K562 (cell line): ENCODE measurements at regions not wholly inside any gene's neighbourhood (a gene's known extent, or its start where the extent isn't known, plus 50 kb on each side); places are given as distances from the start of the nearest gene placed in this dataset.

ENCODE experiments used
- ATAC-seq: fragments of 200-7000 bp; cut with Tn5 transposase; 3 replicates; pipeline ENCODE4 v1.9.1; 2020; ENCODE audit warnings: moderate library complexity
- BruUV-seq: library from RNA; stranded (reverse); fragments of 400-500 nt; replicated peaks from 2 replicates; lab custom pipeline; 2021; lab: Mats Ljungman, UMichigan
- CTCF ChIA-PET: fragments of 300-600 bp; formaldehyde crosslinking; extraction: SDS; loops from one replicate; lab custom pipeline; 2021; ENCODE audit warnings: low intra/inter-chr PET ratio; lab: Yijun Ruan, JAX
- POLR2A ChIA-PET: fragments of 300-600, 350-650 bp; sonication (Branson Sonifier 250); formaldehyde crosslinking; extraction: SDS; loops from one replicate; lab custom pipeline; 2021; ENCODE audit warnings: antibody characterized with exemption, inconsistent platforms; lab: Yijun Ruan, JAX
- DNase-seq, 4 experiments: peaks; one replicate each; pipeline versions ENCODE4 v3.0.0 to v3.0.0-alpha.2; 2011 to 2018; ENCODE audit warnings: low spot score in 3 of 4, mixed read lengths in 3 of 4; ENCODE audit errors: extremely low read depth in 1 of 4
- FAIRE-seq: peaks from 2 replicates; lab custom pipeline; 2011; peaks lifted over from hg19 to GRCh38; lab: Jason Lieb, UNC
- H2AFZ ChIP-seq: 2 replicates; pipeline ENCODE4 v1.6.0; 2011; ENCODE audit warnings: low read depth, low read length, control low read depth, inconsistent platforms
- H3K27ac ChIP-seq: fragments of 200-600 bp; 3 replicates; pipeline ENCODE4 v1.8.0; 2011; ENCODE audit warnings: low read depth, mild to moderate bottlenecking, control low read depth, inconsistent platforms, low read length, moderate library complexity, mixed read lengths; ENCODE audit errors: extremely low read depth
- H3K27me3 ChIP-seq, 2 experiments: fragments of 300-600 bp in 1 of 2; 2 replicates in 1 of 2; 3 replicates in 1 of 2; pipeline versions ENCODE4 v1.6.0 to v1.8.0; 2011; ENCODE audit warnings: inconsistent platforms in 2 of 2, low read length in 2 of 2, mild to moderate bottlenecking in 1 of 2, mixed read lengths in 1 of 2, moderate library complexity in 1 of 2; ENCODE audit not compliant: control insufficient read depth in 2 of 2, insufficient read depth in 2 of 2
- H3K36me3 ChIP-seq: fragments of 300-600 bp; 3 replicates; pipeline ENCODE4 v1.8.0; 2011; ENCODE audit warnings: mild to moderate bottlenecking, low read length, inconsistent platforms; ENCODE audit not compliant: control insufficient read depth, insufficient read depth
- H3K4me1 ChIP-seq, 2 experiments: fragments of 200-600 bp in 1 of 2; replicated peaks in 1 of 2; 2 replicates in 1 of 2; 3 replicates in 1 of 2; pipeline versions ENCODE4 v1.5.1 to v1.8.0; 2011; ENCODE audit warnings: inconsistent platforms in 2 of 2, low read length in 2 of 2, mild to moderate bottlenecking in 1 of 2, mixed read lengths in 1 of 2, moderate library complexity in 1 of 2; ENCODE audit not compliant: control insufficient read depth in 2 of 2, insufficient read depth in 2 of 2
- H3K4me2 ChIP-seq: 2 replicates; pipeline ENCODE4 v1.6.1; 2011; ENCODE audit warnings: low read length, control low read depth, inconsistent platforms, mixed read lengths; ENCODE audit not compliant: insufficient read depth
- H3K4me3 ChIP-seq: fragments of 200-600 bp; sonication (generic), shearing (Covaris generic); 2 replicates; pipeline ENCODE4 v1.5.1; 2016; ENCODE audit warnings: control low read depth, inconsistent platforms
- H3K79me2 ChIP-seq: fragments of 200-600 bp; 3 replicates; pipeline ENCODE4 v1.8.0; 2011; ENCODE audit warnings: low read length, inconsistent platforms; ENCODE audit not compliant: control insufficient read depth, insufficient read depth
- H3K9ac ChIP-seq, 2 experiments: 2 replicates each; pipeline versions ENCODE4 v1.6.0 to v1.6.1; 2011; ENCODE audit warnings: low read depth in 2 of 2, low read length in 2 of 2, control low read depth in 1 of 2, inconsistent platforms in 1 of 2, mild to moderate bottlenecking in 1 of 2, mixed read lengths in 1 of 2; ENCODE audit not compliant: insufficient read depth in 1 of 2
- H3K9me1 ChIP-seq: one replicate; pipeline ENCODE4 v1.6.0; 2011; ENCODE audit warnings: inconsistent platforms, mild to moderate bottlenecking, low read length, moderate library complexity; ENCODE audit not compliant: control insufficient read depth, insufficient read depth
- H3K9me3 ChIP-seq: replicated peaks from 2 replicates; pipeline ENCODE4 v1.5.1; 2011; ENCODE audit warnings: low read depth, low read length, inconsistent platforms; ENCODE audit not compliant: control insufficient read depth, insufficient read depth
- H4K20me1 ChIP-seq: replicated peaks from 2 replicates; pipeline ENCODE4 v1.6.1; 2011; ENCODE audit warnings: low read length, inconsistent platforms, mixed read lengths; ENCODE audit not compliant: control insufficient read depth, insufficient read depth
- ERF ChIP-seq: fragments of 450-650 bp; formaldehyde crosslinking; IDR thresholded peaks from 2 replicates; pipeline ENCODE4 v1.4.0; 2020; ENCODE audit warnings: mild to moderate bottlenecking, mixed read lengths
- JUND ChIP-seq, 2 experiments: IDR thresholded peaks; 2 replicates in 1 of 2; 3 replicates in 1 of 2; pipeline ENCODE4 v1.6.1; 2011; ENCODE audit warnings: borderline replicate concordance in 2 of 2, low read depth in 2 of 2, low read length in 2 of 2, improper control_type of control experiment in 1 of 2, missing biosample characterization in 1 of 2, missing genetic modification characterization in 1 of 2, missing genetic modification reagents in 1 of 2
- KLF10 ChIP-seq: fragments of 250-450 bp; sonication (Bioruptor Pico); IDR thresholded peaks from 2 replicates; pipeline ENCODE4 v1.6.1; 2021; ENCODE audit warnings: matching md5 sums
- RAD21 ChIP-seq, 2 experiments: fragments of 250-450 bp in 1 of 2; fragments of 450-650 bp in 1 of 2; sonication (Bioruptor Pico) in 1 of 2; formaldehyde crosslinking in 1 of 2; IDR thresholded peaks in 1 of 2; conservative IDR thresholded peaks in 1 of 2; 2 replicates each; pipeline versions ENCODE4 v1.4.0 to v1.8.0; 2020 to 2022; ENCODE audit warnings: mild to moderate bottlenecking in 2 of 2, moderate library complexity in 1 of 2
- SREBF1 ChIP-seq: fragments of 150-350 bp; IDR thresholded peaks from 2 replicates; pipeline ENCODE4 v1.6.1; 2014; ENCODE audit warnings: antibody characterized with exemption, low read depth, low read length, borderline replicate concordance
- STAT5A ChIP-seq: IDR thresholded peaks from 2 replicates; pipeline ENCODE4 v1.6.1; 2012; ENCODE audit warnings: low read length, inconsistent platforms, borderline replicate concordance
- WGBS: fragments of 100-300 bp; shearing (Covaris generic); methylation state at CpG from one replicate; pipeline ENCODE4 v1.1.6; 2016; ENCODE audit warnings: low coverage, mixed read lengths; ENCODE audit not compliant: insufficient coverage; ENCODE audit errors: missing lambda C conversion rate; 5-methylcytosine and 5-hydroxymethylcytosine counted together
- in situ Hi-C: fragments of 300-500 bp; cut with MboI; formaldehyde crosslinking; loops from 4 replicates; pipeline ENCODE4 v1.15.0; 2018; ENCODE audit warnings: inconsistent platforms, mixed read lengths
- intact Hi-C: fragments of 100-400 bp; cut with micrococcal nuclease; formaldehyde crosslinking; loops from 2 replicates; pipeline ENCODE4 v1.14.2; 2022
- TF ChIP-seq, protein P1 (sequence below): fragments of 250-450 bp; sonication (Bioruptor Pico); IDR thresholded peaks from 2 replicates; pipeline ENCODE4 v1.4.0; 2020; ENCODE audit warnings: mild to moderate bottlenecking, moderate library complexity
- TF ChIP-seq, protein P2 (sequence below): sonication (generic); IDR thresholded peaks from 2 replicates; pipeline ENCODE4 v1.6.1; 2016
- TF ChIP-seq, protein P3 (sequence below), 2 experiments: fragments of 250-450 bp in 1 of 2; fragments of 450-650 bp in 1 of 2; sonication (Bioruptor Pico) in 1 of 2; IDR thresholded peaks; 2 replicates each; pipeline versions ENCODE4 v1.6.1 to v1.8.0; 2016 to 2021; ENCODE audit warnings: mild to moderate bottlenecking in 2 of 2, moderate library complexity in 2 of 2, missing compliant biosample characterization in 1 of 2, missing genetic modification characterization in 1 of 2

DNA sequence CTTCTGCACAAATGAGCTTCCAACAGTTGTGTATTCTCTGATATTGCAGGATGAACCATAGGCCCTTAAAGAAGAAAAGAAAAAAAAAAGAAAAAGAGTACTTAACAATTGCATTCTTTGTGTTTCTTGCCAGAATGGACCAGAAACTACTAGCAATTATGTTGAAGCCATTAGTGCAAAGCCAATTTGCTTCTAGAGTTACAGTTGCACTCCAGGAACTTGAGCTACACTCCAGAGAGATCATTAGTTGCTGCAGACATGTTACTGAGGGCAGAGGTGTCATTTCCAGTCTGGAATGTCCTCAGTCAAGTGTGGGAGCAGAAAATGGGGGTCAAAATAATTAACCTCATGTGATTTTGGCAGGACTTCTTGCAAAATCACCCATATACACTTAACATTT is 85.6 kb upstream of the CCL2 start:
- in situ Hi-C loops = no loop called here
- H3K27me3 ChIP-seq = no peaks in the 10 kb centered on the region; a peak in 1 of 5 replicates
- no peaks in the 10 kb centered on the region for H4K20me1 ChIP-seq
- no peak overlapping the region for H3K27ac ChIP-seq
- FAIRE-seq (no peak), DNase-seq (no peak), ATAC-seq (no peak)
- H3K9me1 ChIP-seq = no peaks in the 10 kb centered on the region
- H2AFZ ChIP-seq = no peak overlapping the region
- H3K36me3 ChIP-seq = no peaks in the 10 kb centered on the region
- TF ChIP-seq STAT5A (no peak), KLF10 (CRISPR knock-in tag) (no peak)
- peaks cover 0 to 3% of the 10 kb centered on the region in 2 experiments; a peak in 1 of 5 replicates for H3K4me1 ChIP-seq
- no TSS peak for BruUV-seq
- no peak overlapping the region for H3K4me2 ChIP-seq
- no peak overlapping the region for H3K4me3 ChIP-seq
- H3K9ac ChIP-seq = no peak overlapping the region
- intact Hi-C loops = no loop called here
- CTCF ChIA-PET = interaction anchor here (1.3 kb wide), 1 partner anchor 391 kb away, joined by 5 read pairs; no protein-coding TSS in a partner anchor
- POLR2A ChIA-PET = no interaction called here
- no peaks in the 10 kb centered on the region for H3K79me2 ChIP-seq
- H3K9me3 ChIP-seq = no peaks in the 10 kb centered on the region

DNA sequence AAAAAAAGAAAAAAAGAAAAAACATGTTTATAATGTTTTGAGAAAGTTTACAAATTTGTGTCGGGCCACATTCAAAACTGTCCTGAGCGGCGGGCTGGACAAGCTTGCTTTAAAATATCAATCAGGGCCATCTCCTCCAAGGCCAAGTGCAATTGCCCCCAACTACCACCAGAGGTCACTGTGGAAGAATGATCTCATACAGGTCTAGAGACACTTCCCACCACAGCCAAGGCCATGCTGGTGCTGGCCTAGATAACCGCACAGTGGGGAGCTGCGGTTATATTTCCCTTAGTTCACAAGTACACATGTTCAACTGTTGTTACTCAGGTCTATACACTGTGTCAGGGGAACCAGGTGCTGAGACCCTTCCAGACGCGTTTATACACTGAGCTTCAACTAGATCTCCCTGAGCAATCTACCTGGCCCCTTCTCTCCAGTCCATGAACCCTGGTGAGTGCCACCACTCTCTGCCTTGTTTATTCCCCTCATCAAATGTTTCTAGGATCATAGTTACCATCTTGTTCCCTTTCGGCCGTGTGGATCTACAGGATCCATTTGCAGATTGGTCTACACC is 83.8 kb upstream of the CCL2 start:
- POLR2A ChIA-PET = interaction anchor here (1.2 kb wide), 1 partner anchor 17 kb away, joined by 4 read pairs; no protein-coding TSS in a partner anchor
- Histone ChIP-seq H2AFZ (no peak overlapping the region), H3K79me2 (no peaks in the 10 kb centered on the region), H3K4me3 (no peak overlapping the region), H3K4me2 (0 out of 2 replicates have a peak overlapping the region, but pooled peaks have one; percentile 12), H3K36me3 (no peaks in the 10 kb centered on the region), H3K27me3 (no peaks in the 10 kb centered on the region), H3K4me1 (peaks cover 0 to 3% of the 10 kb centered on the region in 2 experiments; a peak in 1 of 5 replicates), H3K27ac (no peak overlapping the region), H3K9ac (no peak overlapping the region), H3K9me1 (no peaks in the 10 kb centered on the region), H4K20me1 (no peaks in the 10 kb centered on the region), H3K9me3 (no peaks in the 10 kb centered on the region)
- in situ Hi-C loops (no loop called here), intact Hi-C loops (loop anchor here (5.0 kb wide), 1 partner anchor 394 kb away; no protein-coding TSS in a partner anchor)
- CTCF ChIA-PET = interaction anchor here (0.8 to 1.4 kb wide), 2 partner anchors 29 to 190 kb away, joined by 3 to 12 read pairs; no protein-coding TSS in a partner anchor
- WGBS = 1% methylated on average over 9 of the region's 9 CpGs
- ATAC-seq (peak; percentile 97), FAIRE-seq (peak; percentile 98), DNase-seq (peak; percentile 80 to 84 (median 84))
- BruUV-seq = no TSS peak
- TF ChIP-seq ERF (no peak), RAD21 (CRISPR knock-in tag; conservative IDR thresholded peaks at IDR 0.05 in 1 of 2, IDR thresholded peaks at IDR 0.05 in 1 of 2) (peak; percentile 32 to 58), JUND (IDR thresholded peaks at IDR 0.05; ENCODE audit: borderline replicate concordance, low read depth, low read length) (peak; percentile 92), JUND (tag; IDR thresholded peaks at IDR 0.05; ENCODE audit: borderline replicate concordance, low read depth, low read length) (peak; percentile 96), SREBF1 (no peak)
- TF ChIP-seq, protein P1, sequence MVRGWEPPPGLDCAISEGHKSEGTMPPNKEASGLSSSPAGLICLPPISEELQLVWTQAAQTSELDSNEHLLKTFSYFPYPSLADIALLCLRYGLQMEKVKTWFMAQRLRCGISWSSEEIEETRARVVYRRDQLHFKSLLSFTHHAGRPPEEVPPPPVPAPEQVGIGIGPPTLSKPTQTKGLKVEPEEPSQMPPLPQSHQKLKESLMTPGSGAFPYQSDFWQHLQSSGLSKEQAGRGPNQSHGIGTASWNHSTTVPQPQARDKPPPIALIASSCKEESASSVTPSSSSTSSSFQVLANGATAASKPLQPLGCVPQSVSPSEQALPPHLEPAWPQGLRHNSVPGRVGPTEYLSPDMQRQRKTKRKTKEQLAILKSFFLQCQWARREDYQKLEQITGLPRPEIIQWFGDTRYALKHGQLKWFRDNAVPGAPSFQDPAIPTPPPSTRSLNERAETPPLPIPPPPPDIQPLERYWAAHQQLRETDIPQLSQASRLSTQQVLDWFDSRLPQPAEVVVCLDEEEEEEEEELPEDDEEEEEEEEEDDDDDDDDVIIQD (CRISPR knock-in tag) = no peak
- TF ChIP-seq, protein P2, sequence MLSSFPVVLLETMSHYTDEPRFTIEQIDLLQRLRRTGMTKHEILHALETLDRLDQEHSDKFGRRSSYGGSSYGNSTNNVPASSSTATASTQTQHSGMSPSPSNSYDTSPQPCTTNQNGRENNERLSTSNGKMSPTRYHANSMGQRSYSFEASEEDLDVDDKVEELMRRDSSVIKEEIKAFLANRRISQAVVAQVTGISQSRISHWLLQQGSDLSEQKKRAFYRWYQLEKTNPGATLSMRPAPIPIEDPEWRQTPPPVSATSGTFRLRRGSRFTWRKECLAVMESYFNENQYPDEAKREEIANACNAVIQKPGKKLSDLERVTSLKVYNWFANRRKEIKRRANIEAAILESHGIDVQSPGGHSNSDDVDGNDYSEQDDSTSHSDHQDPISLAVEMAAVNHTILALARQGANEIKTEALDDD = peak; percentile 19; the same call in 1 of the 2 replicates
- TF ChIP-seq, protein P3, sequence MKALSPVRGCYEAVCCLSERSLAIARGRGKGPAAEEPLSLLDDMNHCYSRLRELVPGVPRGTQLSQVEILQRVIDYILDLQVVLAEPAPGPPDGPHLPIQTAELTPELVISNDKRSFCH (CRISPR knock-in tag; IDR thresholded peaks at IDR 0.05) = no peak
- TF ChIP-seq, protein P3 (tag; IDR thresholded peaks at IDR 0.05) = no peak
